ENCODE measurements at regions not wholly inside any gene's neighbourhood (a gene's known extent, or its start where the extent isn't known, plus 50 kb on each side); places are given as distances from the start of the nearest gene placed in this dataset.

- TF ChIP-seq ZSCAN32 (CRISPR knock-in tag; IDR thresholded peaks at IDR 0.05) (no peak), RFX1 (IDR thresholded peaks at IDR 0.05) (no peak), SREBF1 (IDR thresholded peaks at IDR 0.05; ENCODE audit: borderline replicate concordance, low read depth, low read length) (no peak)
Observed at GRCh38 chr2:139916822-139917221, 1136.6 kb upstream of the NXPH2 start (continued).

GRCh38 chr2:139911160-139911559, 1131.0 kb upstream of the NXPH2 start:
- no peak for DNase-seq (ENCODE audit: extremely low read depth in 1 of 4, low spot score in 3 of 4)
- no peak overlapping the region for H3K4me2 ChIP-seq (ENCODE audit: insufficient read depth, low read length)
- FAIRE-seq, result no peak
- intact Hi-C loops (cut with micrococcal nuclease), result no loop called here
- BruUV-seq (replicated peaks), result no TSS peak
- H3K27me3 ChIP-seq (ENCODE audit: control insufficient read depth in 2 of 2, insufficient read depth in 2 of 2, low read length in 2 of 2), result no peaks in the 10 kb centered on the region
- ChIA-PET CTCF (ENCODE audit: low intra/inter-chr PET ratio) (no interaction called here), POLR2A (no interaction called here)
- no peak overlapping the region for H3K27ac ChIP-seq (ENCODE audit: extremely low read depth, low read depth, low read length)
- H3K79me2 ChIP-seq (ENCODE audit: control insufficient read depth, insufficient read depth, low read length), result no peaks in the 10 kb centered on the region
- H2AFZ ChIP-seq (ENCODE audit: low read depth, low read length), result no peak overlapping the region
- no peaks in the 10 kb centered on the region for H3K4me1 ChIP-seq (replicated peaks in 1 of 2; ENCODE audit: control insufficient read depth in 2 of 2, insufficient read depth in 2 of 2, low read length in 2 of 2)
- no peak overlapping the region for H3K4me3 ChIP-seq
- no peaks in the 10 kb centered on the region for H4K20me1 ChIP-seq (replicated peaks; ENCODE audit: control insufficient read depth, insufficient read depth, low read length)
- H3K9me3 ChIP-seq (replicated peaks; ENCODE audit: control insufficient read depth, insufficient read depth, low read depth, low read length), result no peaks in the 10 kb centered on the region
- in situ Hi-C loops (cut with MboI), result no loop called here
- no peaks in the 10 kb centered on the region for H3K9me1 ChIP-seq (ENCODE audit: control insufficient read depth, insufficient read depth, low read length)
- TF ChIP-seq ZNF197 (CRISPR knock-in tag; IDR thresholded peaks at IDR 0.05; ENCODE audit: low read depth) (no peak), HNRNPUL1 (IDR thresholded peaks at IDR 0.05; ENCODE audit: low read length) (no peak), ZBTB43 (CRISPR knock-in tag; IDR thresholded peaks at IDR 0.05) (no peak), CHAMP1 (IDR thresholded peaks at IDR 0.05) (no peak), SIX5 (IDR thresholded peaks at IDR 0.05; ENCODE audit: borderline replicate concordance in 1 of 2, insufficient read depth in 1 of 2, low read depth in 1 of 2, low read length in 2 of 2) (no peak), CEBPZ (IDR thresholded peaks at IDR 0.05; ENCODE audit: borderline replicate concordance, low read depth, low read length) (no peak), SLC30A9 (CRISPR knock-in tag; IDR thresholded peaks at IDR 0.05) (no peak)
- WGBS (ENCODE audit: insufficient coverage, low coverage, missing lambda C conversion rate), result 3% methylated on average over 3 of the region's 3 CpGs
- no peaks in the 10 kb centered on the region for H3K36me3 ChIP-seq (ENCODE audit: control insufficient read depth, insufficient read depth, low read length)
- H3K9ac ChIP-seq (ENCODE audit: insufficient read depth in 1 of 2, low read depth in 2 of 2, low read length in 2 of 2), result no peak overlapping the region
- ATAC-seq, result no peak
